Neural cell (in vitro differentiated cells): ENCODE measurements at regions not wholly inside any gene's neighbourhood (a gene's known extent, or its start where the extent isn't known, plus 50 kb on each side); places are given as distances from the start of the nearest gene placed in this dataset.

ENCODE experiments used
- H2AFZ ChIP-seq: fragments of 200-600, 300-800 bp; sonication (generic), shearing (Covaris generic); 2 replicates; pipeline ENCODE4 v1.6.0; 2014; ENCODE audit warnings: low read depth, mild to moderate bottlenecking, antibody characterized with exemption, low read length, moderate library complexity
- H3F3A ChIP-seq: fragments of 200-600 bp; shearing (Covaris generic); 2 replicates; pipeline ENCODE4 v1.6.1; 2016; ENCODE audit warnings: mild to moderate bottlenecking, moderate library complexity, mixed read lengths, antibody characterized with exemption, low read length; ENCODE audit not compliant: insufficient read depth, poor library complexity, severe bottlenecking
- H3K27ac ChIP-seq: fragments of 200-600, 300-800 bp; sonication (generic), shearing (Covaris generic); 2 replicates; pipeline ENCODE4 v1.5.1; 2014; ENCODE audit warnings: mild to moderate bottlenecking, low read length, moderate library complexity
- H3K27me3 ChIP-seq: fragments of 300-800, 200-600 bp; sonication (generic), shearing (Covaris generic); 2 replicates; pipeline ENCODE4 v1.6.0; 2014; ENCODE audit warnings: mild to moderate bottlenecking, low read depth, low read length, moderate library complexity; ENCODE audit not compliant: insufficient read depth
- H3K36me3 ChIP-seq: fragments of 300-800, 200-600 bp; sonication (generic), shearing (Covaris generic); 2 replicates; pipeline ENCODE4 v1.5.1; 2014; ENCODE audit warnings: mild to moderate bottlenecking, antibody characterized with exemption, low read length, moderate library complexity; ENCODE audit not compliant: insufficient read depth
- H3K4me2 ChIP-seq: fragments of 300-800, 200-600 bp; sonication (generic), shearing (Covaris generic); 2 replicates; pipeline ENCODE4 v1.6.0; 2014; ENCODE audit warnings: mild to moderate bottlenecking, low read length
- H3K4me3 ChIP-seq: fragments of 300-800, 200-600 bp; sonication (generic), shearing (Covaris generic); 2 replicates; pipeline ENCODE4 v1.5.1; 2014; ENCODE audit warnings: mild to moderate bottlenecking, low read length, moderate library complexity
- H3K79me2 ChIP-seq: fragments of 200-600 bp; shearing (Covaris generic); replicated peaks from 2 replicates; pipeline ENCODE4 v1.6.0; 2014; ENCODE audit warnings: mild to moderate bottlenecking, low read length, moderate library complexity; ENCODE audit not compliant: insufficient read depth
- H3K9ac ChIP-seq: fragments of 300-800, 200-600 bp; sonication (generic), shearing (Covaris generic); 2 replicates; pipeline ENCODE4 v1.6.1; 2016; ENCODE audit warnings: mild to moderate bottlenecking, low read length, mixed read lengths
- H3K9me2 ChIP-seq: fragments of 200-600 bp; shearing (Covaris generic); 2 replicates; pipeline ENCODE4 v1.6.1; 2016; ENCODE audit warnings: mild to moderate bottlenecking, low read length, mixed read lengths; ENCODE audit not compliant: insufficient read depth
- H3K9me3 ChIP-seq: fragments of 200-600, 300-800 bp; sonication (generic), shearing (Covaris generic); 2 replicates; pipeline ENCODE4 v1.6.1; 2016; ENCODE audit warnings: mild to moderate bottlenecking, mixed run types, low read length, moderate library complexity, mixed read lengths
- H4K20me1 ChIP-seq: fragments of 200-600 bp; shearing (Covaris generic); 2 replicates; pipeline ENCODE4 v1.6.1; 2016; ENCODE audit warnings: mild to moderate bottlenecking, mixed run types; ENCODE audit not compliant: insufficient read depth
- CTCF ChIP-seq: fragments of 450-650 bp; IDR thresholded peaks from 2 replicates; pipeline ENCODE4 v1.5.1; 2014; ENCODE audit warnings: antibody characterized with exemption, mild to moderate bottlenecking, moderate library complexity; ENCODE audit not compliant: poor library complexity, severe bottlenecking
- EP300 ChIP-seq: fragments of 450-650 bp; conservative IDR thresholded peaks from 2 replicates; pipeline ENCODE4 v1.6.1; 2014; ENCODE audit warnings: antibody characterized with exemption, mild to moderate bottlenecking, moderate library complexity; ENCODE audit not compliant: poor library complexity, severe bottlenecking
- EZH2 ChIP-seq: fragments of 200-600, 300-800 bp; shearing (Covaris generic), sonication (generic); IDR thresholded peaks from 2 replicates; pipeline ENCODE4 v1.6.1; 2014; ENCODE audit warnings: antibody characterized with exemption, low read length, borderline replicate concordance, mild to moderate bottlenecking; ENCODE audit not compliant: insufficient read depth, poor library complexity, severe bottlenecking
- MXI1 ChIP-seq: fragments of 450-650 bp; conservative IDR thresholded peaks from 2 replicates; pipeline ENCODE4 v1.6.1; 2014; ENCODE audit warnings: antibody characterized with exemption, mild to moderate bottlenecking; ENCODE audit not compliant: poor library complexity, severe bottlenecking
- POLR2AphosphoS5 ChIP-seq: IDR thresholded peaks from 2 replicates; pipeline ENCODE4 v1.6.1; 2012
- RAD21 ChIP-seq: fragments of 450-650 bp; conservative IDR thresholded peaks from 2 replicates; pipeline ENCODE4 v1.6.1; 2014; ENCODE audit warnings: antibody characterized with exemption, mild to moderate bottlenecking, moderate library complexity
- REST ChIP-seq: IDR thresholded peaks from 2 replicates; pipeline ENCODE4 v1.6.1; 2012; ENCODE audit warnings: borderline replicate concordance
- SMC3 ChIP-seq: fragments of 450-650 bp; conservative IDR thresholded peaks from 2 replicates; pipeline ENCODE4 v1.6.1; 2014; ENCODE audit warnings: antibody characterized with exemption, mild to moderate bottlenecking, moderate library complexity; ENCODE audit not compliant: poor library complexity
- TAF1 ChIP-seq: IDR thresholded peaks from 2 replicates; pipeline ENCODE4 v1.6.1; 2012; ENCODE audit warnings: low read depth

- no peak overlapping the region for H3K27ac ChIP-seq
- no peak overlapping the region for H3K4me3 ChIP-seq
- no peak overlapping the region for H3K9ac ChIP-seq
- no peaks in the 10 kb centered on the region for H3K9me3 ChIP-seq
- no peaks in the 10 kb centered on the region for H3K27me3 ChIP-seq
- no peak overlapping the region for H2AFZ ChIP-seq
- H3K36me3 ChIP-seq = no peaks in the 10 kb centered on the region
- H3F3A ChIP-seq = no peaks in the 10 kb centered on the region
- H3K79me2 ChIP-seq = no peaks in the 10 kb centered on the region
- TF ChIP-seq POLR2AphosphoS5 (no peak), CTCF (no peak), RAD21 (no peak), EZH2 (no peak), REST (no peak)
- no peak overlapping the region for H3K4me2 ChIP-seq
- H4K20me1 ChIP-seq = no peaks in the 10 kb centered on the region
- no peaks in the 10 kb centered on the region for H3K9me2 ChIP-seq
Measured at GRCh38 chr2:175766880-175767279, 235.2 kb downstream of the LNPK start.

- Histone ChIP-seq H3K79me2 (no peaks in the 10 kb centered on the region), H2AFZ (no peak overlapping the region), H3K9ac (no peak overlapping the region), H3K27me3 (no peaks in the 10 kb centered on the region), H3K36me3 (no peaks in the 10 kb centered on the region), H3K9me3 (no peaks in the 10 kb centered on the region), H3F3A (no peaks in the 10 kb centered on the region), H3K27ac (no peak overlapping the region), H3K4me3 (no peak overlapping the region), H3K9me2 (no peaks in the 10 kb centered on the region), H3K4me2 (no peak overlapping the region), H4K20me1 (no peaks in the 10 kb centered on the region)
- no peak for TF ChIP-seq CTCF
- TF ChIP-seq MXI1 = no peak
- TF ChIP-seq SMC3 = no peak
- TF ChIP-seq EP300 = no peak
- no peak for TF ChIP-seq RAD21
- no peak for TF ChIP-seq EZH2
- TF ChIP-seq REST = no peak
- TF ChIP-seq POLR2AphosphoS5 = no peak
- TF ChIP-seq TAF1 = no peak
Measured at GRCh38 chr2:175755656-175756386, 246.2 kb downstream of the LNPK start.
